ENCODE measurements at regions not wholly inside any gene's neighbourhood (a gene's known extent, or its start where the extent isn't known, plus 50 kb on each side); places are given as distances from the start of the nearest gene placed in this dataset.

- Histone ChIP-seq H3K9ac (ENCODE audit: extremely low read depth, insufficient read length, low read length) (no peak overlapping the region), H3K27me3 (ENCODE audit: insufficient read depth, low read length) (no peaks in the 10 kb centered on the region), H2BK15ac (ENCODE audit: low read depth, low read length) (no peak overlapping the region), H3K4me2 (ENCODE audit: insufficient read depth, insufficient read length, low read length) (no peak overlapping the region), H3K9me3 (ENCODE audit: control insufficient read depth, low read depth, low read length) (no peaks in the 10 kb centered on the region), H3K23ac (ENCODE audit: insufficient read length, low read depth, low read length) (no peak overlapping the region), H3K56ac (ENCODE audit: insufficient read length, low read depth, low read length) (no peak overlapping the region), H2AFZ (ENCODE audit: low read length) (no peak overlapping the region), H4K5ac (ENCODE audit: insufficient read length, low read depth, low read length) (no peak overlapping the region), H3K79me2 (ENCODE audit: insufficient read depth, low read length) (no peaks in the 10 kb centered on the region), H3K14ac (ENCODE audit: insufficient read depth, low read length) (no peak overlapping the region), H3K23me2 (ENCODE audit: insufficient read length, low read depth, low read length, poor library complexity, severe bottlenecking) (no peaks in the 10 kb centered on the region), H2BK20ac (ENCODE audit: low read depth, low read length, poor library complexity, severe bottlenecking) (no peak overlapping the region), H2BK5ac (ENCODE audit: insufficient read length, low read length) (no peak overlapping the region), H3K18ac (ENCODE audit: insufficient read length, low read depth, low read length) (no peak overlapping the region), H2AK5ac (ENCODE audit: insufficient read length, low read length) (no peak overlapping the region), H3T11ph (ENCODE audit: low read length) (no peak overlapping the region), H4K8ac (replicated peaks; ENCODE audit: insufficient read length, low read depth, low read length) (no peak overlapping the region), H3K79me1 (ENCODE audit: insufficient read depth, low read depth, low read length, poor library complexity, severe bottlenecking) (no peaks in the 10 kb centered on the region), H3K4ac (ENCODE audit: low read depth, low read length) (no peak overlapping the region), H2BK120ac (ENCODE audit: low read depth, low read length, poor library complexity, severe bottlenecking) (no peak overlapping the region), H4K91ac (ENCODE audit: insufficient read length, low read depth, low read length) (no peak overlapping the region), H3K4me1 (ENCODE audit: insufficient read depth, low read length) (peaks cover 2% of the 10 kb centered on the region; the same call in 1 of the 2 replicates), H2BK12ac (ENCODE audit: insufficient read length, low read depth, low read length) (no peak overlapping the region), H4K20me1 (ENCODE audit: control insufficient read depth, insufficient read depth, insufficient read length) (no peaks in the 10 kb centered on the region), H3K27ac (ENCODE audit: insufficient read length, low read depth, low read length) (peak overlapping the region; percentile 2)
- WGBS (ENCODE audit: extremely low coverage, insufficient read length, low lambda C conversion rate), result no CpG with 5 or more reads among the region's 3 CpGs
- H3K9me3 Mint-ChIP-seq, result peaks cover 3 to 5% of the 10 kb centered on the region in 2 experiments; a peak in 1 of 5 replicates
- peak overlapping the region in 1 of 3 experiments; percentile 81; a peak in 1 of 7 replicates for H3K27ac Mint-ChIP-seq
- peaks cover 0 to 29% (median 0%) of the 10 kb centered on the region in 3 experiments; a peak in 3 of 7 replicates for H3K36me3 Mint-ChIP-seq (ENCODE audit: insufficient read depth in 1 of 3, low read depth in 3 of 3)
- peaks cover 22 to 24% of the 10 kb centered on the region in 2 experiments for H3K4me1 Mint-ChIP-seq
- H3K4me3 Mint-ChIP-seq, result no peak overlapping the region; a peak in 1 of 5 replicates
- peak; percentile 41 for DNase-seq
- H3K27me3 Mint-ChIP-seq (ENCODE audit: low read depth), result no peaks in the 10 kb centered on the region
- TF ChIP-seq CTCF (conservative IDR thresholded peaks at IDR 0.05), result peak; percentile 44
Measured at GRCh38 chr7:19984231-19984632, 210.8 kb upstream of the TMEM196 start.
